Testis (tissue), 2 donors: ENCODE measurements at regions not wholly inside any gene's neighbourhood (a gene's known extent, or its start where the extent isn't known, plus 50 kb on each side); places are given as distances from the start of the nearest gene placed in this dataset.

ENCODE experiments used
- DNase-seq: peaks from one replicate; pipeline ENCODE4 v3.0.0-alpha.2; 2019
- H3K27ac ChIP-seq, 2 donors: fragments of 200-600 bp; sonication (generic); one replicate each; pipeline ENCODE4 v1.5.1; 2019
- H3K27me3 ChIP-seq: fragments of 200-600 bp; sonication (generic); one replicate; pipeline ENCODE4 v1.5.1; 2019
- H3K36me3 ChIP-seq: fragments of 200-600 bp; sonication (generic); one replicate; pipeline ENCODE4 v1.5.1; 2017; ENCODE audit warnings: low read depth; ENCODE audit errors: missing control alignments
- H3K4me1 ChIP-seq: fragments of 200-600 bp; sonication (generic); one replicate; pipeline ENCODE4 v1.5.1; 2019
- H3K4me3 ChIP-seq, 2 donors: fragments of 200-600 bp; sonication (generic); one replicate each; pipeline ENCODE4 v1.5.1; 2017 to 2019
- H3K9me3 ChIP-seq: fragments of 200-600 bp; sonication (generic); one replicate; pipeline ENCODE4 v1.5.1; 2017
- CTCF ChIP-seq, 3 experiments: fragments of 450-650 bp in 2 of 3; fragments of 200-600 bp in 1 of 3; sonication (generic) in 1 of 3; IDR thresholded peaks; one replicate each; pipeline ENCODE4 v1.5.1; 2016 to 2019; ENCODE audit warnings: antibody characterized with exemption in 3 of 3, mild to moderate bottlenecking in 2 of 3, moderate library complexity in 1 of 3
- POLR2A ChIP-seq: fragments of 450-650 bp; IDR thresholded peaks from one replicate; pipeline ENCODE4 v1.6.1; 2017; ENCODE audit warnings: antibody characterized with exemption, mild to moderate bottlenecking, moderate library complexity
- WGBS, 2 donors: methylation state at CpG; one replicate each; pipeline ENCODE4 v1.1.5; 2018; 5-methylcytosine and 5-hydroxymethylcytosine counted together
- intact Hi-C: fragments of 100-400 bp; cut with DNase I; formaldehyde crosslinking; loops from one replicate; pipeline ENCODE4 v1.15.1; 2023; ENCODE audit warnings: low total_unique reads

- Histone ChIP-seq H3K4me3 (no peak overlapping the region), H3K4me1 (no peaks in the 10 kb centered on the region), H3K9me3 (no peaks in the 10 kb centered on the region), H3K27ac (no peak overlapping the region), H3K36me3 (no peaks in the 10 kb centered on the region), H3K27me3 (no peaks in the 10 kb centered on the region)
- intact Hi-C loops = no loop called here
- 44 to 53% methylated on average over 2 of the region's 2 CpGs for whole genome bisulfite sequencing, 2 donors
- DNase-seq = no peak
- TF ChIP-seq POLR2A (no peak), CTCF (IDR thresholded peaks at IDR 0.05) (no peak)
Observed at GRCh38 chr12:115864396-115864795, 413.1 kb downstream of the MED13L start.

GRCh38 chr12:115860619-115861018 lies 416.9 kb downstream of the MED13L start:
- TF ChIP-seq CTCF (IDR thresholded peaks at IDR 0.05) (no peak), POLR2A (no peak)
- H3K27ac ChIP-seq = no peak overlapping the region
- H3K36me3 ChIP-seq = no peaks in the 10 kb centered on the region
- DNase-seq = no peak
- no peak overlapping the region for H3K4me3 ChIP-seq
- no peaks in the 10 kb centered on the region for H3K9me3 ChIP-seq
- no peaks in the 10 kb centered on the region for H3K4me1 ChIP-seq
- intact Hi-C loops = no loop called here
- H3K27me3 ChIP-seq = no peaks in the 10 kb centered on the region
- WGBS, 2 donors = 56 to 63% methylated on average over 3 of the region's 3 CpGs

- Histone ChIP-seq H3K36me3 (no peaks in the 10 kb centered on the region), H3K27ac (no peak overlapping the region), H3K4me3 (no peak overlapping the region), H3K4me1 (no peaks in the 10 kb centered on the region), H3K27me3 (no peaks in the 10 kb centered on the region), H3K9me3 (no peaks in the 10 kb centered on the region)
- intact Hi-C loops = no loop called here
- no peak for DNase-seq
- TF ChIP-seq POLR2A (no peak), CTCF (IDR thresholded peaks at IDR 0.05) (no peak)
- 39 to 49% methylated on average over 6 of the region's 6 CpGs for WGBS, 2 donors
Observed at GRCh38 chr12:115859231-115859630, 418.3 kb downstream of the MED13L start.

- DNase-seq = no peak
- H3K9me3 ChIP-seq = no peaks in the 10 kb centered on the region
- 52 to 77% methylated on average over 3 of the region's 3 CpGs for WGBS, 2 donors
Observed at GRCh38 chr12:115857923-115858322, 419.6 kb downstream of the MED13L start.

More at GRCh38 chr12:115857923-115858322, 419.6 kb downstream of the MED13L start:
- Histone ChIP-seq H3K27ac (no peak overlapping the region), H3K4me1 (no peaks in the 10 kb centered on the region), H3K27me3 (no peaks in the 10 kb centered on the region), H3K36me3 (no peaks in the 10 kb centered on the region), H3K4me3 (no peak overlapping the region)
- intact Hi-C loops = no loop called here
- TF ChIP-seq CTCF (IDR thresholded peaks at IDR 0.05) (no peak), POLR2A (no peak)
